RWPE2 (cell line): ENCODE measurements at regions not wholly inside any gene's neighbourhood (a gene's known extent, or its start where the extent isn't known, plus 50 kb on each side); places are given as distances from the start of the nearest gene placed in this dataset.

Experiments
- ATAC-seq: fragments of 200-7000 bp; cut with Tn5 transposase; 3 replicates; pipeline ENCODE4 v1.9.1; 2021; ENCODE audit warnings: low read depth
- DNase-seq: peaks from one replicate; pipeline ENCODE4 v3.0.0-alpha.2; 2020; ENCODE audit warnings: low spot score
- H3K27ac ChIP-seq: fragments of 450-650 bp; 2 replicates; pipeline ENCODE4 v1.5.1; 2017; ENCODE audit warnings: mild to moderate bottlenecking; ENCODE audit not compliant: poor library complexity, severe bottlenecking
- H3K27me3 ChIP-seq: fragments of 250-450 bp; sonication (Bioruptor Pico); 2 replicates; pipeline ENCODE4 v1.5.1; 2021; ENCODE audit warnings: mild to moderate bottlenecking, moderate library complexity; ENCODE audit not compliant: insufficient read depth, poor library complexity, severe bottlenecking
- H3K36me3 ChIP-seq: fragments of 250-450 bp; sonication (Bioruptor Pico); 2 replicates; pipeline ENCODE4 v1.5.1; 2020; ENCODE audit warnings: low read depth, mild to moderate bottlenecking, moderate library complexity
- H3K4me1 ChIP-seq: fragments of 250-450 bp; sonication (Bioruptor Pico); 2 replicates; pipeline ENCODE4 v1.5.1; 2021; ENCODE audit warnings: mild to moderate bottlenecking, moderate library complexity; ENCODE audit not compliant: insufficient read depth, poor library complexity, severe bottlenecking
- H3K4me3 ChIP-seq: fragments of 250-450 bp; sonication (Bioruptor Pico); 2 replicates; pipeline ENCODE4 v1.5.1; 2021; ENCODE audit warnings: mild to moderate bottlenecking, moderate library complexity; ENCODE audit not compliant: severe bottlenecking
- H3K9me3 ChIP-seq: fragments of 250-450 bp; sonication (Bioruptor Pico); 2 replicates; pipeline ENCODE4 v1.5.1; 2021; ENCODE audit warnings: mild to moderate bottlenecking, moderate library complexity; ENCODE audit not compliant: severe bottlenecking
- CTCF ChIP-seq: fragments of 450-650 bp; IDR thresholded peaks from one replicate; pipeline ENCODE4 v1.5.1; 2017; ENCODE audit warnings: mild to moderate bottlenecking, moderate library complexity; ENCODE audit not compliant: poor library complexity, severe bottlenecking

- Histone ChIP-seq H3K27me3 (no peaks in the 10 kb centered on the region), H3K36me3 (no peaks in the 10 kb centered on the region), H3K27ac (no peak overlapping the region), H3K4me3 (no peak overlapping the region), H3K4me1 (no peaks in the 10 kb centered on the region), H3K9me3 (no peaks in the 10 kb centered on the region)
- DNase-seq (no peak), ATAC-seq (peak; percentile 76)
- no peak for TF ChIP-seq CTCF
These were observed 81.6 kb upstream of the ARGLU1 start for GRCh38 chr13:106649495-106649894.

GRCh38 chr13:106640515-106640914 is 72.6 kb upstream of the ARGLU1 start:
- no peak for ATAC-seq
- Histone ChIP-seq H3K4me3 (no peak overlapping the region), H3K36me3 (no peaks in the 10 kb centered on the region), H3K27me3 (no peaks in the 10 kb centered on the region), H3K4me1 (no peaks in the 10 kb centered on the region), H3K27ac (no peak overlapping the region), H3K9me3 (no peaks in the 10 kb centered on the region)
- no peak for TF ChIP-seq CTCF
- DNase-seq, result no peak

- H3K27me3 ChIP-seq, result no peaks in the 10 kb centered on the region
- H3K36me3 ChIP-seq, result no peaks in the 10 kb centered on the region
- H3K27ac ChIP-seq, result no peak overlapping the region
- TF ChIP-seq CTCF, result no peak
- no peak for DNase-seq
- no peaks in the 10 kb centered on the region for H3K4me1 ChIP-seq
- H3K9me3 ChIP-seq, result no peaks in the 10 kb centered on the region
- no peak overlapping the region for H3K4me3 ChIP-seq
- no peak for ATAC-seq
These were observed 69.6 kb upstream of the ARGLU1 start for GRCh38 chr13:106637519-106637918.

GRCh38 chr13:106636492-106636891 is 68.6 kb upstream of the ARGLU1 start:
- TF ChIP-seq CTCF, result no peak
- H3K4me1 ChIP-seq, result no peaks in the 10 kb centered on the region
- H3K36me3 ChIP-seq, result no peaks in the 10 kb centered on the region
- no peaks in the 10 kb centered on the region for H3K27me3 ChIP-seq
- no peaks in the 10 kb centered on the region for H3K9me3 ChIP-seq
- no peak overlapping the region for H3K27ac ChIP-seq
- no peak overlapping the region for H3K4me3 ChIP-seq
- no peak for DNase-seq
- ATAC-seq, result no peak

- H3K4me1 ChIP-seq, result no peaks in the 10 kb centered on the region
- no peaks in the 10 kb centered on the region for H3K36me3 ChIP-seq
- no peak overlapping the region for H3K4me3 ChIP-seq
- no peaks in the 10 kb centered on the region for H3K27me3 ChIP-seq
- no peak for DNase-seq
- H3K27ac ChIP-seq, result no peak overlapping the region
- ATAC-seq, result no peak
- no peaks in the 10 kb centered on the region for H3K9me3 ChIP-seq
- no peak for TF ChIP-seq CTCF
These were observed 67.7 kb upstream of the ARGLU1 start for GRCh38 chr13:106635616-106636015.
